PC-3 (cell line): ENCODE measurements at regions not wholly inside any gene's neighbourhood (a gene's known extent, or its start where the extent isn't known, plus 50 kb on each side); places are given as distances from the start of the nearest gene placed in this dataset.

Source experiments
- ATAC-seq: fragments of 200-7000 bp; cut with Tn5 transposase; 2 replicates; pipeline ENCODE4 v1.9.1; 2020; ENCODE audit warnings: mild to moderate bottlenecking, moderate library complexity
- BruUV-seq: library from RNA; stranded (reverse); fragments of 400-500 nt; replicated peaks from 2 replicates; lab custom pipeline; 2021; lab: Mats Ljungman, UMichigan
- CTCF ChIA-PET: fragments of 300-600 bp; sonication (Branson Sonifier 250); formaldehyde crosslinking; loops from one replicate; lab custom pipeline; 2022; ENCODE audit warnings: antibody characterized with exemption; lab: Charles Lee
- POLR2A ChIA-PET: fragments of 300-600 bp; sonication (Branson Sonifier 250); formaldehyde crosslinking; loops from one replicate; lab custom pipeline; 2022; ENCODE audit warnings: antibody characterized with exemption; ENCODE audit not compliant: unreplicated experiment; lab: Charles Lee
- DNase-seq: peaks from one replicate; pipeline ENCODE4 v3.0.0-alpha.2; 2015
- H2AFZ ChIP-seq: fragments of 300-600 bp; sonication (generic); 2 replicates; pipeline ENCODE4 v1.6.0; 2016; ENCODE audit warnings: antibody characterized with exemption, low read length
- H3F3A ChIP-seq: fragments of 300-600 bp; sonication (generic); one replicate; pipeline ENCODE4 v1.6.0; 2017; ENCODE audit warnings: antibody characterized with exemption, low read length, control low read depth, mild to moderate bottlenecking; ENCODE audit not compliant: unreplicated experiment
- H3K27ac ChIP-seq: fragments of 300-600 bp; sonication (generic); 2 replicates; pipeline ENCODE4 v1.5.1; 2016; ENCODE audit warnings: mild to moderate bottlenecking, low read length
- H3K27me3 ChIP-seq: fragments of 300-600 bp; sonication (generic); 2 replicates; pipeline ENCODE4 v1.6.1; 2016; ENCODE audit warnings: low read length, mixed read lengths
- H3K36me3 ChIP-seq: fragments of 300-600 bp; sonication (generic); 2 replicates; pipeline ENCODE4 v1.6.1; 2016; ENCODE audit warnings: low read depth, mixed run types, low read length, mixed read lengths
- H3K4me1 ChIP-seq: fragments of 300-600 bp; sonication (generic); 2 replicates; pipeline ENCODE4 v1.5.1; 2016; ENCODE audit warnings: low read length; ENCODE audit not compliant: insufficient read depth
- H3K4me2 ChIP-seq: fragments of 300-600 bp; sonication (generic); 2 replicates; pipeline ENCODE4 v1.6.0; 2016; ENCODE audit warnings: low read length
- H3K4me3 ChIP-seq: fragments of 300-600 bp; sonication (generic); 2 replicates; pipeline ENCODE4 v1.5.1; 2016; ENCODE audit warnings: mild to moderate bottlenecking, low read length, mixed read lengths
- H3K79me2 ChIP-seq: fragments of 300-600 bp; sonication (generic); 2 replicates; pipeline ENCODE4 v1.6.1; 2017; ENCODE audit warnings: low read length, mixed read lengths
- H3K9ac ChIP-seq: fragments of 300-600 bp; sonication (generic); 2 replicates; pipeline ENCODE4 v1.6.0; 2016; ENCODE audit warnings: mild to moderate bottlenecking, low read length
- H3K9me2 ChIP-seq: fragments of 300-600 bp; sonication (generic); replicated peaks from 2 replicates; pipeline ENCODE4 v1.6.1; 2016; ENCODE audit warnings: mixed run types, low read length, mixed read lengths
- H3K9me3 ChIP-seq: fragments of 300-600 bp; sonication (generic); 2 replicates; pipeline ENCODE4 v1.6.1; 2016; ENCODE audit warnings: low read length, mixed read lengths
- H4K20me1 ChIP-seq: fragments of 300-600 bp; sonication (generic); 2 replicates; pipeline ENCODE4 v1.6.1; 2016; ENCODE audit warnings: low read length, mixed read lengths
- CTCF ChIP-seq: fragments of 300-600 bp; sonication (generic); conservative IDR thresholded peaks from 2 replicates; pipeline ENCODE4 v1.5.1; 2017; ENCODE audit warnings: antibody characterized with exemption, low read depth, mild to moderate bottlenecking, low read length
- EZH2 ChIP-seq: fragments of 300-600 bp; sonication (generic); IDR thresholded peaks from one replicate; pipeline ENCODE4 v1.6.1; 2017; ENCODE audit warnings: antibody characterized with exemption, mild to moderate bottlenecking, low read length; ENCODE audit not compliant: unreplicated experiment
- EZH2phosphoT487 ChIP-seq: fragments of 300-600 bp; sonication (generic); IDR thresholded peaks from 2 replicates; pipeline ENCODE4 v1.6.1; 2018; ENCODE audit warnings: mild to moderate bottlenecking, antibody characterized with exemption, low read length, borderline replicate concordance
- intact Hi-C: fragments of 100-400 bp; cut with micrococcal nuclease; formaldehyde crosslinking; loops from 2 replicates; pipeline ENCODE4 v1.9.0; 2023

DNA sequence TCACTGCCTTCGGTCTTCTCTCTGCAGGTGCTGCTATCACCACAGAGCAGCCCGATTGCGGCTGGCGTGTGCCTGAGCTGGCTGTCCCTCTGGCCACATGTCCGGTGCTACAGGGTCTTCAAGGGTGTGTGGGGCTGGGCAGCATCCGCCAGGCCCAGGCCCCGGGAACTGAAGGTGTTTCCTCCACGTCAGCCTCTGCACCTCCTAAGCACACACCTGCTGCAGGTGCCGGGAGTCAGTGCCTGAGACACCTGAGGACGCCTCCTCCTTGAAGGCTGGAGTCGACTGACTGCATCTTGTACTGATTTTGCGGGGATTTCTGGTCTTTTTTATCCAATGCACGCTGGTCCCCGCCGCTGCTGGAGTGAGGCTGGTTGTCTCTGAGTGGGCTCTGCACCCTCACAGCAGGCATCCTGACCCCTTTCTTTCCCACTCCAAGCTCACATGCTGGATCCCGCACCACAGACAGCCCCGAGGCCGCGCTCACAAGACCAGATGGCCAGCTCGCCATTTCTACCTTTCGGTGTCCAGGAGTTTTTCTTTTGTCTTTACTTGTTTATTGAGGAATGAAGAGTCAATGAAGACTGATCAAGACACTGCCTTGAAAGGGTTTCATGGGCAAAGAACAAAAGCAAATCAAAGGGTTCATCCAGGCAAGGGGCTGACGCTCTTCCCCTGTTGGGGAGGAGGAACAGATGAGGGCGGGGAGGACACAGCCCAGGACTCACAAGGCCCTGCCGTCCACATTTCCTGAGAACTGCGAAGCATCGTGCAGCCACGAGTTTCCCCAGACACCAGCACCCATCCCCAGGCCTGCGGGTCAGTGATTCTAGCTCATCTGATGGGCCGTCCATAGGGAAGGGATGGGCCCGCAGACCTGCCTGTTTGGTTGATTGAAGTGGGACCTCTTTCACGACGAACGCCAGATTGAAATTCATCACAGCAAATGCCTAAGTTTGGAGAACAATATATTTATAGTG, 203.8 kb upstream of the SOX1 start:
- no peak for DNase-seq
- no peak for TF ChIP-seq CTCF
- TF ChIP-seq EZH2, result no peak
- no peak for TF ChIP-seq EZH2phosphoT487
- Histone ChIP-seq H3K27me3 (peaks cover 38% of the 10 kb centered on the region), H3K4me2 (no peak overlapping the region), H3K36me3 (no peaks in the 10 kb centered on the region), H4K20me1 (no peaks in the 10 kb centered on the region), H3K4me3 (no peak overlapping the region), H3F3A (no peaks in the 10 kb centered on the region), H3K9me2 (no peaks in the 10 kb centered on the region), H3K9ac (no peak overlapping the region), H3K79me2 (no peaks in the 10 kb centered on the region), H3K27ac (no peak overlapping the region), H3K4me1 (no peaks in the 10 kb centered on the region), H2AFZ (no peak overlapping the region), H3K9me3 (no peaks in the 10 kb centered on the region)
- POLR2A ChIA-PET, result no interaction called here
- intact Hi-C loops, result no loop called here
- BruUV-seq, result no TSS peak
- CTCF ChIA-PET, result no interaction called here
- no peak for ATAC-seq

GRCh38 chr13:111864566-111864965, 202.4 kb upstream of the SOX1 start:
- no peak overlapping the region for H3K27ac ChIP-seq
- BruUV-seq, result no TSS peak

More at GRCh38 chr13:111864566-111864965, 202.4 kb upstream of the SOX1 start:
- Histone ChIP-seq H3K27me3 (peaks cover 45% of the 10 kb centered on the region), H3K4me3 (no peak overlapping the region), H3K9me3 (no peaks in the 10 kb centered on the region), H3K79me2 (no peaks in the 10 kb centered on the region), H4K20me1 (no peaks in the 10 kb centered on the region), H3K9ac (no peak overlapping the region), H3F3A (no peaks in the 10 kb centered on the region), H3K36me3 (no peaks in the 10 kb centered on the region), H3K4me1 (no peaks in the 10 kb centered on the region), H2AFZ (no peak overlapping the region), H3K9me2 (no peaks in the 10 kb centered on the region), H3K4me2 (no peak overlapping the region)
- ChIA-PET CTCF (no interaction called here), POLR2A (no interaction called here)
- no peak for DNase-seq
- intact Hi-C loops, result no loop called here
- ATAC-seq, result no peak
- TF ChIP-seq EZH2 (no peak), EZH2phosphoT487 (no peak), CTCF (no peak)
